ENCODE measurements at regions not wholly inside any gene's neighbourhood (a gene's known extent, or its start where the extent isn't known, plus 50 kb on each side); places are given as distances from the start of the nearest gene placed in this dataset.

- no peak for DNase-seq
- Histone ChIP-seq H3K27me3 (ENCODE audit: control insufficient read depth, insufficient read depth, low read length) (no peaks in the 10 kb centered on the region), H3K36me3 (replicated peaks; ENCODE audit: control insufficient read depth, insufficient read depth, low read length) (no peaks in the 10 kb centered on the region), H3K4me3 (ENCODE audit: insufficient read depth, low read depth, low read length) (no peak overlapping the region)
These were observed 200.3 kb downstream of the ERCC6L2 start for GRCh38 chr9:96075757-96076156.

- Histone ChIP-seq H3K27me3 (ENCODE audit: control insufficient read depth, insufficient read depth, low read length) (no peaks in the 10 kb centered on the region), H3K4me3 (ENCODE audit: insufficient read depth, low read depth, low read length) (no peak overlapping the region), H3K36me3 (replicated peaks; ENCODE audit: control insufficient read depth, insufficient read depth, low read length) (no peaks in the 10 kb centered on the region)
- no peak for DNase-seq
These were observed 199.6 kb downstream of the ERCC6L2 start for GRCh38 chr9:96075111-96075510.

DNA sequence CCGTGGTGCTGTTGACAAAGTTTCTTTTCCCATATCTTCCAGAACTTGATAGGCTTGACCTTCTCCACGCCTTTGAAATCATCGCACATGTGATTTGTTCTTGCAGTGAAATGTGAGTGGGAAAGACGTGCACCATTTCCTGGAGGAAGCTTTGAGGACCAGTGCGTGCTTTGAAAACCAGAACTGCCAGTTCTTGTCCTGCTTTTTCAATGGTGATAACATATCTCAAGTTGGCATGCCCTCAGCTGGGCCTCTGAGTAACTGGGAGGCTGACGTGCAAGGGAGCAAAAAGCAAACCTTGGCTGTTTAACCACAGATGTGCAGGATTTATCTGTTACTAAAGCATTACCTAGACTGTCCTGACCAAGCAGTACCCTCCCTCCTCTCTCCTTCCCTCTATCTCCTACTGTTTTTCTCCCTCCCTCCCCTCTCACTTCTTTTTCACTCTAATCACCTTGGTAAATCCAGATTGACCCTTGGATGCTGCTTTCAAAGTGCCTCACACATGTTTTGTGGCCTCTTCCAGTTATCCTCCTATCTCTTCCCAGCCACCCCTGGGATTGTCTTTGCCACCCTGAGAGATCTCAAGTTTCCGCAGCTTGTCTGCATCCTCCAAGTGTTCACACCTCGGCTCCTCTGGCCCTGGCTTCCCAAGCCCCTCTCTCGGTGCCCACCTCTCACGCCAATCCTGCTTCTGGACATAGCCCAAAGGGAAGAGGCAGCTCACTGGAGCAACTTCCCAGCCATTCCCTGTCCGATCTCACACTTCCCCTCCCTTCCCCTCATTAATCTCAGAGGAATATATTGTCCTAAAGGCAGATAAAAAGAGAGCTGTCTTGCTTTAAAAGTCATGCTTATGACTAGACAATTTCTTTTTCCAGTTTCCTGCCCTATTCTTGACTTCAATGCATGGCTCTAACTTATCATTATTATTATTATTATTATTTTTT is 198.3 kb downstream of the ERCC6L2 start:
- Histone ChIP-seq H3K27me3 (ENCODE audit: control insufficient read depth, insufficient read depth, low read length) (no peaks in the 10 kb centered on the region), H3K36me3 (replicated peaks; ENCODE audit: control insufficient read depth, insufficient read depth, low read length) (no peaks in the 10 kb centered on the region), H3K4me3 (ENCODE audit: insufficient read depth, low read depth, low read length) (no peak overlapping the region)
- DNase-seq = no peak

- Histone ChIP-seq H3K4me3 (ENCODE audit: insufficient read depth, low read depth, low read length) (no peak overlapping the region), H3K36me3 (replicated peaks; ENCODE audit: control insufficient read depth, insufficient read depth, low read length) (no peaks in the 10 kb centered on the region), H3K27me3 (ENCODE audit: control insufficient read depth, insufficient read depth, low read length) (no peaks in the 10 kb centered on the region)
- DNase-seq = no peak
These were observed 197.4 kb downstream of the ERCC6L2 start for GRCh38 chr9:96072930-96073329.

GRCh38 chr9:96071815-96072124 is 196.3 kb downstream of the ERCC6L2 start:
- H3K27me3 ChIP-seq (ENCODE audit: control insufficient read depth, insufficient read depth, low read length) = no peaks in the 10 kb centered on the region
- no peaks in the 10 kb centered on the region for H3K36me3 ChIP-seq (replicated peaks; ENCODE audit: control insufficient read depth, insufficient read depth, low read length)
- no peak overlapping the region for H3K4me3 ChIP-seq (ENCODE audit: insufficient read depth, low read depth, low read length)
- DNase-seq = no peak

- DNase-seq = peak; percentile 84
- no peaks in the 10 kb centered on the region for H3K27me3 ChIP-seq (ENCODE audit: control insufficient read depth, insufficient read depth, low read length)
- no peak overlapping the region for H3K4me3 ChIP-seq (ENCODE audit: insufficient read depth, low read depth, low read length)
- no peaks in the 10 kb centered on the region for H3K36me3 ChIP-seq (replicated peaks; ENCODE audit: control insufficient read depth, insufficient read depth, low read length)
These were observed 195.8 kb downstream of the ERCC6L2 start for GRCh38 chr9:96071076-96071814.

- H3K27me3 ChIP-seq (ENCODE audit: control insufficient read depth, insufficient read depth, low read length) = no peaks in the 10 kb centered on the region
- H3K4me3 ChIP-seq (ENCODE audit: insufficient read depth, low read depth, low read length) = no peak overlapping the region
- no peak for DNase-seq
- H3K36me3 ChIP-seq (replicated peaks; ENCODE audit: control insufficient read depth, insufficient read depth, low read length) = no peaks in the 10 kb centered on the region
These were observed 194.2 kb downstream of the ERCC6L2 start for GRCh38 chr9:96069629-96070220.

GRCh38 chr9:96068511-96068910 is 193.0 kb downstream of the ERCC6L2 start:
- H3K4me3 ChIP-seq (ENCODE audit: insufficient read depth, low read depth, low read length) = no peak overlapping the region
- no peak for DNase-seq
- no peaks in the 10 kb centered on the region for H3K36me3 ChIP-seq (replicated peaks; ENCODE audit: control insufficient read depth, insufficient read depth, low read length)
- no peaks in the 10 kb centered on the region for H3K27me3 ChIP-seq (ENCODE audit: control insufficient read depth, insufficient read depth, low read length)

GRCh38 chr9:96067600-96067999 is 192.1 kb downstream of the ERCC6L2 start:
- no peak for DNase-seq
- no peaks in the 10 kb centered on the region for H3K27me3 ChIP-seq (ENCODE audit: control insufficient read depth, insufficient read depth, low read length)
- no peak overlapping the region for H3K4me3 ChIP-seq (ENCODE audit: insufficient read depth, low read depth, low read length)

GRCh38 chr9:96067004-96067403 is 191.5 kb downstream of the ERCC6L2 start:
- Histone ChIP-seq H3K36me3 (replicated peaks; ENCODE audit: control insufficient read depth, insufficient read depth, low read length) (no peaks in the 10 kb centered on the region), H3K4me3 (ENCODE audit: insufficient read depth, low read depth, low read length) (no peak overlapping the region), H3K27me3 (ENCODE audit: control insufficient read depth, insufficient read depth, low read length) (no peaks in the 10 kb centered on the region)
- no peak for DNase-seq

More at GRCh38 chr9:96067600-96067999, 192.1 kb downstream of the ERCC6L2 start:
- no peaks in the 10 kb centered on the region for H3K36me3 ChIP-seq (replicated peaks; ENCODE audit: control insufficient read depth, insufficient read depth, low read length)

DNA sequence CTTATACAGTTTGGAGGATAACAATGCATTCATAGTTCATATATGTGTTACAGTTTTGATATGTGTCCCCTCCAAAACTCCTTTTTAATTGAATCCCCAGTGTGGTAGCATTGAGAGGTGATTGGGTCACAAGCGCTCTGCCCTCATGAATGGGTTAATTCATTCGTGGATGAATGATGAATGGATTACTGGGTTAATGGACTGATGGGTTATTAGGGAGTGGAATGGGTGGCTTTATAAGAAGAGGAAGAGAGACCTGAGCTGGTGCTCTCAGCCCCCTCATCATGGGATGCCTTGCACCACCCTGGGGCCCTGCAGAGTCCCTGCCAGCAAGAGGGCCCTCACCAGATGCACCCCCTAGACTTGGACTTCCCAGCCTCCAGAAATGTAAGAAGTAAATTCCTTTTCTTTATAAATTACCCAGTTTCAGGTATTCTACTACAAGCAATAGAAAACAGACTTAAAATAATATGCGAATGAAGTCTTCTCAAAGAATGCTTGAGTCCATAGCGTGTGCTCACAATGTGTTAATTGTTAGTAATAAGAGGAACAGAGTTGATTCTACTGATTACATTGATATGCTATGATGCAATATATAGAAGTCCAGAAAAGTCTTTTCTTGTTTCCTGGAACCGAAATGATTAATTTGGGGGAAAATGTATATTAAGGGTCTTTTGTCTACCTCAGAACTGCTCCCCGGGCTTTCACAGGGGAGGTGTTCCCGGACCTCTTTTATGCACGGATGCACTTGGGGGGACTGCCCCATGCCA is 190.2 kb downstream of the ERCC6L2 start:
- DNase-seq = no peak
- Histone ChIP-seq H3K27me3 (ENCODE audit: control insufficient read depth, insufficient read depth, low read length) (no peaks in the 10 kb centered on the region), H3K4me3 (ENCODE audit: insufficient read depth, low read depth, low read length) (no peak overlapping the region), H3K36me3 (replicated peaks; ENCODE audit: control insufficient read depth, insufficient read depth, low read length) (no peaks in the 10 kb centered on the region)

- Histone ChIP-seq H3K27me3 (ENCODE audit: control insufficient read depth, insufficient read depth, low read length) (no peaks in the 10 kb centered on the region), H3K36me3 (replicated peaks; ENCODE audit: control insufficient read depth, insufficient read depth, low read length) (no peaks in the 10 kb centered on the region), H3K4me3 (ENCODE audit: insufficient read depth, low read depth, low read length) (no peak overlapping the region)
- DNase-seq = no peak
These were observed 189.5 kb downstream of the ERCC6L2 start for GRCh38 chr9:96064826-96065481.

- no peak overlapping the region for H3K4me3 ChIP-seq (ENCODE audit: insufficient read depth, low read depth, low read length)
- DNase-seq = no peak
- H3K27me3 ChIP-seq (ENCODE audit: control insufficient read depth, insufficient read depth, low read length) = no peaks in the 10 kb centered on the region
- H3K36me3 ChIP-seq (replicated peaks; ENCODE audit: control insufficient read depth, insufficient read depth, low read length) = no peaks in the 10 kb centered on the region
These were observed 187.4 kb downstream of the ERCC6L2 start for GRCh38 chr9:96062854-96063253.

DNA sequence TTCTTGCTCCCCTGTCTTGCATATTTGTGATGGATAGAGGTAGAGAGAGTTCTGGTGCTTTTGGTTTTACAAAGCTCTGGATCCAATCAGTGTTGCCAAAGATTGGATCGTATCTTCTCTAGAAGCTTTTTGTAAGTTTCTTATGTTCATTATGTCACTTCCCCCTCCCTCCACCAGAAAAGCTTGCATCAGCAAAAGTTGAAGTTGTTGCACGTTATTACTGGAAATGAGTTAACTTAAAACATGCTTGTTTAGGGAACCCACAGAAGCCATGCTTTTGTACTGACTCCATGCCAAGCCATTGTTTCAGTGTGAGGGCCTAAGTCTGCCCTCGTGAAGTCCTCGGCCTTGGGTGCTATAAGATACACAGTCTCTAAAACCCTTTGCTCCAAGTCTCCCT is 186.5 kb downstream of the ERCC6L2 start:
- H3K36me3 ChIP-seq (replicated peaks; ENCODE audit: control insufficient read depth, insufficient read depth, low read length) = no peaks in the 10 kb centered on the region
- no peak overlapping the region for H3K4me3 ChIP-seq (ENCODE audit: insufficient read depth, low read depth, low read length)
- no peaks in the 10 kb centered on the region for H3K27me3 ChIP-seq (ENCODE audit: control insufficient read depth, insufficient read depth, low read length)
- DNase-seq = no peak
